ENCODE measurements at regions not wholly inside any gene's neighbourhood (a gene's known extent, or its start where the extent isn't known, plus 50 kb on each side); places are given as distances from the start of the nearest gene placed in this dataset.

DNA sequence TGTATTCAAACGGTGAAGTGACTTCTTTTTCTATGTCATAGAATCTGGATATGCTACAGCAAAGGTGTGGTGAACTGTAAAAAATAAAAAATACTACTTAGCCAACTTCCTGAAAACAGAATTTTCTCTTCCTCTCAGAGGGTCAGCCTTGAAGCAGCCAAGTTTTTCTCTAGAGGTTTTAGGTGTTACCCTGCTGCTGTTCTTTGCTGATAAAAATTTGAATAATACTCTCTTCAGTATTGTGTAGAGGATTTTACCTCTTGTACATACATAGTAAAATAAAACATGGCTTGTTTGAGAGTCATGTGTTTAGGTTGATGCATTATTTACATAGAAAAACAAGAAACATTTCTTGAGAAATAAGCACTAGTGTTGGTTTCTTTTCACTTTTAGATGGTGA, 458.4 kb downstream of the TBC1D32 start:
- H3K23ac ChIP-seq (ENCODE audit: low read depth, low read length): no peak overlapping the region
- H3K27ac ChIP-seq (ENCODE audit: insufficient read depth, low read length): no peak overlapping the region
- no peak overlapping the region for H4K8ac ChIP-seq (ENCODE audit: low read depth in 2 of 2, low read length in 2 of 2)
- H3K9me3 ChIP-seq (ENCODE audit: control insufficient read depth, insufficient read depth, low read length): peaks cover 34% of the 10 kb centered on the region
- no peak overlapping the region for H2BK15ac ChIP-seq (ENCODE audit: low read depth, low read length)
- no peak overlapping the region for H4K91ac ChIP-seq (ENCODE audit: insufficient read depth, low read depth, low read length)
- H3K79me1 ChIP-seq (ENCODE audit: low read depth in 1 of 2, low read length in 2 of 2): no peaks in the 10 kb centered on the region
- H3K14ac ChIP-seq (replicated peaks; ENCODE audit: low read depth, low read length): no peak overlapping the region
- BruUV-seq (replicated peaks): no TSS peak
- intact Hi-C loops (cut with micrococcal nuclease) (no loop called here), dilution Hi-C loops (cut with HindIII; ENCODE audit: low sequenced_read_pairs, unreplicated experiment) (no loop called here), in situ Hi-C loops (cut with MboI; ENCODE audit: low sequenced_read_pairs) (no loop called here)
- H3K9me1 ChIP-seq (ENCODE audit: insufficient read depth, low read length): no peaks in the 10 kb centered on the region
- no peak overlapping the region for H3K4ac ChIP-seq (ENCODE audit: low read depth, low read length)
- TF ChIP-seq MXI1 (IDR thresholded peaks at IDR 0.05; ENCODE audit: borderline replicate concordance, low read depth, low read length) (no peak), CEBPB (IDR thresholded peaks at IDR 0.05; ENCODE audit: low read depth, low read length) (no peak), RFX5 (IDR thresholded peaks at IDR 0.05; ENCODE audit: low read depth, low read length) (no peak), POLR2A (IDR thresholded peaks at IDR 0.05; ENCODE audit: low read depth, low read length) (no peak), MAZ (IDR thresholded peaks at IDR 0.05; ENCODE audit: borderline replicate concordance, low read depth, low read length) (no peak), NFE2L2 (IDR thresholded peaks at IDR 0.05; ENCODE audit: low read depth, low read length) (no peak), RAD21 (IDR thresholded peaks at IDR 0.05; ENCODE audit: low read length) (no peak), FOS (IDR thresholded peaks at IDR 0.05; ENCODE audit: low read depth, low read length) (no peak), BHLHE40 (IDR thresholded peaks at IDR 0.05; ENCODE audit: low read depth, low read length) (no peak), RCOR1 (IDR thresholded peaks at IDR 0.05; ENCODE audit: insufficient replicate concordance, low read length) (no peak), SMC3 (IDR thresholded peaks at IDR 0.05; ENCODE audit: low read depth, low read length) (no peak), CHD1 (IDR thresholded peaks at IDR 0.05; ENCODE audit: low read depth, low read length) (no peak), MAFK (IDR thresholded peaks at IDR 0.05; ENCODE audit: low read depth, low read length) (no peak)
- TF ChIP-seq, protein P1, sequence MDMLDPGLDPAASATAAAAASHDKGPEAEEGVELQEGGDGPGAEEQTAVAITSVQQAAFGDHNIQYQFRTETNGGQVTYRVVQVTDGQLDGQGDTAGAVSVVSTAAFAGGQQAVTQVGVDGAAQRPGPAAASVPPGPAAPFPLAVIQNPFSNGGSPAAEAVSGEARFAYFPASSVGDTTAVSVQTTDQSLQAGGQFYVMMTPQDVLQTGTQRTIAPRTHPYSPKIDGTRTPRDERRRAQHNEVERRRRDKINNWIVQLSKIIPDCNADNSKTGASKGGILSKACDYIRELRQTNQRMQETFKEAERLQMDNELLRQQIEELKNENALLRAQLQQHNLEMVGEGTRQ (IDR thresholded peaks at IDR 0.05; ENCODE audit: low read depth, low read length): no peak
- TF ChIP-seq, protein P2, sequence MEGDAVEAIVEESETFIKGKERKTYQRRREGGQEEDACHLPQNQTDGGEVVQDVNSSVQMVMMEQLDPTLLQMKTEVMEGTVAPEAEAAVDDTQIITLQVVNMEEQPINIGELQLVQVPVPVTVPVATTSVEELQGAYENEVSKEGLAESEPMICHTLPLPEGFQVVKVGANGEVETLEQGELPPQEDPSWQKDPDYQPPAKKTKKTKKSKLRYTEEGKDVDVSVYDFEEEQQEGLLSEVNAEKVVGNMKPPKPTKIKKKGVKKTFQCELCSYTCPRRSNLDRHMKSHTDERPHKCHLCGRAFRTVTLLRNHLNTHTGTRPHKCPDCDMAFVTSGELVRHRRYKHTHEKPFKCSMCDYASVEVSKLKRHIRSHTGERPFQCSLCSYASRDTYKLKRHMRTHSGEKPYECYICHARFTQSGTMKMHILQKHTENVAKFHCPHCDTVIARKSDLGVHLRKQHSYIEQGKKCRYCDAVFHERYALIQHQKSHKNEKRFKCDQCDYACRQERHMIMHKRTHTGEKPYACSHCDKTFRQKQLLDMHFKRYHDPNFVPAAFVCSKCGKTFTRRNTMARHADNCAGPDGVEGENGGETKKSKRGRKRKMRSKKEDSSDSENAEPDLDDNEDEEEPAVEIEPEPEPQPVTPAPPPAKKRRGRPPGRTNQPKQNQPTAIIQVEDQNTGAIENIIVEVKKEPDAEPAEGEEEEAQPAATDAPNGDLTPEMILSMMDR (conservative IDR thresholded peaks at IDR 0.05; ENCODE audit: low read depth, low read length): no peak
- TF ChIP-seq, protein P3, sequence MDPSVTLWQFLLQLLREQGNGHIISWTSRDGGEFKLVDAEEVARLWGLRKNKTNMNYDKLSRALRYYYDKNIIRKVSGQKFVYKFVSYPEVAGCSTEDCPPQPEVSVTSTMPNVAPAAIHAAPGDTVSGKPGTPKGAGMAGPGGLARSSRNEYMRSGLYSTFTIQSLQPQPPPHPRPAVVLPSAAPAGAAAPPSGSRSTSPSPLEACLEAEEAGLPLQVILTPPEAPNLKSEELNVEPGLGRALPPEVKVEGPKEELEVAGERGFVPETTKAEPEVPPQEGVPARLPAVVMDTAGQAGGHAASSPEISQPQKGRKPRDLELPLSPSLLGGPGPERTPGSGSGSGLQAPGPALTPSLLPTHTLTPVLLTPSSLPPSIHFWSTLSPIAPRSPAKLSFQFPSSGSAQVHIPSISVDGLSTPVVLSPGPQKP (IDR thresholded peaks at IDR 0.05; ENCODE audit: borderline replicate concordance, low read depth, low read length): no peak
- no peak overlapping the region for H3K4me3 ChIP-seq (ENCODE audit: insufficient read depth, low read depth, low read length)
- H3K36me3 ChIP-seq (ENCODE audit: control insufficient read depth, insufficient read depth, low read length): no peaks in the 10 kb centered on the region
- no peaks in the 10 kb centered on the region for H4K20me1 ChIP-seq (ENCODE audit: insufficient read depth, low read length)
- DNase-seq (no peak), ATAC-seq (ENCODE audit: low read depth) (no peak)
- H3K27me3 ChIP-seq (ENCODE audit: control insufficient read depth, insufficient read depth, low read length): no peaks in the 10 kb centered on the region
- ChIA-PET CTCF (no interaction called here), POLR2A (ENCODE audit: unreplicated experiment) (no interaction called here)
- H3K4me2 ChIP-seq (ENCODE audit: low read depth, low read length): no peak overlapping the region
- no peak overlapping the region for H4K5ac ChIP-seq (ENCODE audit: low read depth, low read length)
- no peak overlapping the region for H2BK5ac ChIP-seq (ENCODE audit: low read depth, low read length, poor library complexity, severe bottlenecking)
- no peak overlapping the region for H2AFZ ChIP-seq (replicated peaks; ENCODE audit: low read length, poor library complexity)
- H2AK5ac ChIP-seq (ENCODE audit: low read depth, low read length): no peak overlapping the region
- H3K9ac ChIP-seq (ENCODE audit: low read depth, low read length): no peak overlapping the region
- H2BK120ac ChIP-seq (ENCODE audit: low read depth, low read length): no peak overlapping the region
- H2BK20ac ChIP-seq (ENCODE audit: low read depth, low read length): no peak overlapping the region
- H3K4me1 ChIP-seq (ENCODE audit: control insufficient read depth, insufficient read depth, low read length): no peaks in the 10 kb centered on the region
- H3K18ac ChIP-seq (ENCODE audit: low read depth, low read length): no peak overlapping the region
- H2AK9ac ChIP-seq (replicated peaks; ENCODE audit: low read depth, low read length, poor library complexity): no peak overlapping the region
- no peak overlapping the region for H3K56ac ChIP-seq (ENCODE audit: extremely low read depth, insufficient read depth, low read length)
- WGBS, 2 experiments (ENCODE audit: extremely low coverage in 2 of 2, insufficient read length in 1 of 2): no CpG with 5 or more reads among the region's 1 CpG

Measured in IMR-90 (cell line).